ENCODE measurements at regions not wholly inside any gene's neighbourhood (a gene's known extent, or its start where the extent isn't known, plus 50 kb on each side); places are given as distances from the start of the nearest gene placed in this dataset.

GRCh38 chr4:165720411-165721082 lies 152.5 kb upstream of the TLL1 start:
- Histone ChIP-seq H3K4me1 (ENCODE audit: control insufficient read depth, low read length) (no peaks in the 10 kb centered on the region), H4K20me1 (ENCODE audit: control insufficient read depth, insufficient read depth, low read depth, low read length) (no peaks in the 10 kb centered on the region), H3K9me2 (replicated peaks; ENCODE audit: control insufficient read depth, low read length) (no peaks in the 10 kb centered on the region), H3K4me3 (ENCODE audit: low read length) (no peak overlapping the region), H3K36me3 (ENCODE audit: control insufficient read depth, low read length) (no peaks in the 10 kb centered on the region), H3F3A (ENCODE audit: control insufficient read depth, insufficient read depth) (no peaks in the 10 kb centered on the region), H3K27ac (ENCODE audit: low read depth, low read length) (no peak overlapping the region), H3K9me3 (ENCODE audit: control insufficient read depth, insufficient read depth, low read length) (no peaks in the 10 kb centered on the region), H3K79me2 (ENCODE audit: control insufficient read depth, low read length) (no peaks in the 10 kb centered on the region), H3K4me2 (ENCODE audit: low read length) (no peak overlapping the region), H3K27me3 (ENCODE audit: control insufficient read depth, low read length) (no peaks in the 10 kb centered on the region)
- TF ChIP-seq, protein P1, sequence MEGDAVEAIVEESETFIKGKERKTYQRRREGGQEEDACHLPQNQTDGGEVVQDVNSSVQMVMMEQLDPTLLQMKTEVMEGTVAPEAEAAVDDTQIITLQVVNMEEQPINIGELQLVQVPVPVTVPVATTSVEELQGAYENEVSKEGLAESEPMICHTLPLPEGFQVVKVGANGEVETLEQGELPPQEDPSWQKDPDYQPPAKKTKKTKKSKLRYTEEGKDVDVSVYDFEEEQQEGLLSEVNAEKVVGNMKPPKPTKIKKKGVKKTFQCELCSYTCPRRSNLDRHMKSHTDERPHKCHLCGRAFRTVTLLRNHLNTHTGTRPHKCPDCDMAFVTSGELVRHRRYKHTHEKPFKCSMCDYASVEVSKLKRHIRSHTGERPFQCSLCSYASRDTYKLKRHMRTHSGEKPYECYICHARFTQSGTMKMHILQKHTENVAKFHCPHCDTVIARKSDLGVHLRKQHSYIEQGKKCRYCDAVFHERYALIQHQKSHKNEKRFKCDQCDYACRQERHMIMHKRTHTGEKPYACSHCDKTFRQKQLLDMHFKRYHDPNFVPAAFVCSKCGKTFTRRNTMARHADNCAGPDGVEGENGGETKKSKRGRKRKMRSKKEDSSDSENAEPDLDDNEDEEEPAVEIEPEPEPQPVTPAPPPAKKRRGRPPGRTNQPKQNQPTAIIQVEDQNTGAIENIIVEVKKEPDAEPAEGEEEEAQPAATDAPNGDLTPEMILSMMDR (IDR thresholded peaks at IDR 0.05; ENCODE audit: low read depth, low read length, poor library complexity, severe bottlenecking) = no peak
- no peak for TF ChIP-seq EZH2phosphoT487 (IDR thresholded peaks at IDR 0.05; ENCODE audit: borderline replicate concordance, low read length)

- Histone ChIP-seq H3K27ac (ENCODE audit: low read depth, low read length) (no peak overlapping the region), H3K4me2 (ENCODE audit: low read length) (no peak overlapping the region), H3K36me3 (ENCODE audit: control insufficient read depth, low read length) (no peaks in the 10 kb centered on the region), H3K4me3 (ENCODE audit: low read length) (no peak overlapping the region), H4K20me1 (ENCODE audit: control insufficient read depth, insufficient read depth, low read depth, low read length) (no peaks in the 10 kb centered on the region), H3F3A (ENCODE audit: control insufficient read depth, insufficient read depth) (no peaks in the 10 kb centered on the region), H3K27me3 (ENCODE audit: control insufficient read depth, low read length) (no peaks in the 10 kb centered on the region), H3K9me3 (ENCODE audit: control insufficient read depth, insufficient read depth, low read length) (no peaks in the 10 kb centered on the region), H3K79me2 (ENCODE audit: control insufficient read depth, low read length) (no peaks in the 10 kb centered on the region), H3K9me2 (replicated peaks; ENCODE audit: control insufficient read depth, low read length) (no peaks in the 10 kb centered on the region), H3K4me1 (ENCODE audit: control insufficient read depth, low read length) (no peaks in the 10 kb centered on the region)
- TF ChIP-seq, protein P1 (IDR thresholded peaks at IDR 0.05; ENCODE audit: low read depth, low read length, poor library complexity, severe bottlenecking) = no peak
- TF ChIP-seq EZH2phosphoT487 (IDR thresholded peaks at IDR 0.05; ENCODE audit: borderline replicate concordance, low read length) = no peak
Observed at GRCh38 chr4:165721815-165722214, 151.2 kb upstream of the TLL1 start.

GRCh38 chr4:165723051-165723795 lies 149.8 kb upstream of the TLL1 start:
- Histone ChIP-seq H3K4me1 (ENCODE audit: control insufficient read depth, low read length) (no peaks in the 10 kb centered on the region), H3K79me2 (ENCODE audit: control insufficient read depth, low read length) (no peaks in the 10 kb centered on the region), H3K4me2 (ENCODE audit: low read length) (no peak overlapping the region)

More at GRCh38 chr4:165723051-165723795, 149.8 kb upstream of the TLL1 start:
- H4K20me1 ChIP-seq (ENCODE audit: control insufficient read depth, insufficient read depth, low read depth, low read length) = no peaks in the 10 kb centered on the region
- H3K27ac ChIP-seq (ENCODE audit: low read depth, low read length) = no peak overlapping the region
- H3K4me3 ChIP-seq (ENCODE audit: low read length) = no peak overlapping the region
- no peaks in the 10 kb centered on the region for H3K27me3 ChIP-seq (ENCODE audit: control insufficient read depth, low read length)
- H3K36me3 ChIP-seq (ENCODE audit: control insufficient read depth, low read length) = no peaks in the 10 kb centered on the region
- H3F3A ChIP-seq (ENCODE audit: control insufficient read depth, insufficient read depth) = no peaks in the 10 kb centered on the region
- no peak for TF ChIP-seq EZH2phosphoT487 (IDR thresholded peaks at IDR 0.05; ENCODE audit: borderline replicate concordance, low read length)
- TF ChIP-seq, protein P1 (IDR thresholded peaks at IDR 0.05; ENCODE audit: low read depth, low read length, poor library complexity, severe bottlenecking) = no peak
- no peaks in the 10 kb centered on the region for H3K9me3 ChIP-seq (ENCODE audit: control insufficient read depth, insufficient read depth, low read length)
- no peaks in the 10 kb centered on the region for H3K9me2 ChIP-seq (replicated peaks; ENCODE audit: control insufficient read depth, low read length)

Data from DOHH2 (cell line).